ENCODE measurements at regions not wholly inside any gene's neighbourhood (a gene's known extent, or its start where the extent isn't known, plus 50 kb on each side); places are given as distances from the start of the nearest gene placed in this dataset.
"Not testable (repeated sequence)": the region's sequence is repeated elsewhere in the genome, so short reads cannot be mapped to it uniquely, and the experiment has no call there.

GRCh38 chr2:7557376-7557775, 640.2 kb downstream of the RNF144A start:
- no peak for DNase-seq

GRCh38 chr2:7559791-7560190, 642.6 kb downstream of the RNF144A start:
- DNase-seq, result no peak

GRCh38 chr2:7566382-7566881, 649.2 kb downstream of the RNF144A start:
- DNase-seq, result no peak

GRCh38 chr2:7567116-7567515, 649.9 kb downstream of the RNF144A start:
- DNase-seq, result not testable (repeated sequence)

- no peak for DNase-seq
These were observed 650.4 kb downstream of the RNF144A start for GRCh38 chr2:7567646-7568045.

DNA sequence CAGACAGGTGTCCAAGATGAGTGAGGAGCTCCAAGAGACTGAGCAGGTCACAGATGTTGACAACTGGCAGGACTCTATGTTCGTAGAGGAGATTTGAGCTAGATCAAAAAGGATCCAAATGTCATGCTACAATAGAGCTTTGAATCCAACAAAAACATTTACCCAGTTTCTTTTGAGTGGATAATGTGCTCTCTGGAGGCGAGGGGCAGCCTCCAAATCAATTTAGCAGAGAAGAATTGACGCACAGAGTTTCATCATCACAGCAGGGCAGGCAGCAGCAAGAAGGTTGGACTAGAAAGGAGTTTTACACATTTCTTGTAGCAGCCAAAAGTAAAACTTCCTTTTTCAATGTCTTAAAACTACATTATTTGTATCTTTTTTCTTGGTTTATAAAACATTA, 653.0 kb downstream of the RNF144A start:
- no peak for DNase-seq

- no peak for DNase-seq
These were observed 654.5 kb downstream of the RNF144A start for GRCh38 chr2:7571701-7572100.

- DNase-seq, result no peak
These were observed 655.2 kb downstream of the RNF144A start for GRCh38 chr2:7572450-7572849.

GRCh38 chr2:7573166-7573825, 656.1 kb downstream of the RNF144A start:
- DNase-seq, result no peak

GRCh38 chr2:7574385-7574784, 657.2 kb downstream of the RNF144A start:
- no peak for DNase-seq

- no peak for DNase-seq
These were observed 660.6 kb downstream of the RNF144A start for GRCh38 chr2:7577769-7578168.

DNA sequence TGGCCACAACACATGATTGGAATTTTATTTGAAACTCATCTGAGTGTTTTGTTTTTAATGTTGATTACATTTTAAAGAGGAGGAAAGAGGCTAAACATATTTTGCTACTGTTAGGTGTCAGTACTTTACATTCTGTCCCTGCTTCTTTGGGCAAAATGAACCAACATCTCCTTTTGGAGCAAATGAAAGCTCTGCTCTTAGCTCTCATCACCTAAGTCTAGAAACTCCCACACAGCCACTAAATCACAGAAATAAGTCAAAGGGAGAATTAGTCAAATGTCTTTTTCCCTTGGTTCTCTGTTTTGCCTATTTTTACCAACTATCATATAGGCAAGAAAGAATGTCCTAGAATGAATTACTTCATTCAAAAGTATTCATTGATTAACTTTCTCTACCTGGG, 666.8 kb downstream of the RNF144A start:
- DNase-seq, result no peak

- no peak for DNase-seq
These were observed 669.7 kb downstream of the RNF144A start for GRCh38 chr2:7586898-7587297.

- no peak for DNase-seq
These were observed 671.1 kb downstream of the RNF144A start for GRCh38 chr2:7588295-7588694.

DNA sequence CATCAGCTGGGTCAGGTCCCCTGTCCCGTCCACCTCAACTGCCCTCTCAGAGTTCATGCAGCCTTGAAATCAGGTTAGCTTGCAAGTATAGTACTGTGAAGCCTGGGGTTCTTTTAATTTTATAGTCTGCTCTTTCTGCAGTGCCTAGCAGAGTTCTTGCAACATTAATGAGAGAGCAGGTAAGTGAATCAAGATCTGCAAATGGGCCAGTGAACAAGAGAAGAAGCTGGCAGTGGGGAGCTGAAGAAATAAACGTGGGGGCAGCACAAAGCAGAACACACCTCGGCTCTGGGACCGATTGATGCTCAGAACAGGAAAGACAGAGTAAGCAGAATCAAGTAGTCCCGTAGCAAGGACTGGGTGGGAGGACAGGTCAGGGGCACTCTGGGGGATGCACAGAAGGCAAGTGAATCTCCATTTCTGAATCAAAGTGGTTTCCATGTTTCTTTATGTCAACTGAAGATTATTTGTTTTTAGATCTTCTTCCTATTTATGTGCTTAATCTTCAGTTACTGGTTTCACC, 675.5 kb downstream of the RNF144A start:
- no peak for DNase-seq

- DNase-seq, result no peak
These were observed 676.1 kb downstream of the RNF144A start for GRCh38 chr2:7593360-7593759.

GRCh38 chr2:7594211-7594610, 677.0 kb downstream of the RNF144A start:
- DNase-seq, result no peak

- DNase-seq, result no peak
These were observed 678.0 kb downstream of the RNF144A start for GRCh38 chr2:7595206-7595605.

GRCh38 chr2:7598402-7598801, 681.2 kb downstream of the RNF144A start:
- DNase-seq, result no peak

GRCh38 chr2:7599462-7600258, 682.4 kb downstream of the RNF144A start:
- no peak for DNase-seq

- DNase-seq, result no peak
These were observed 684.8 kb downstream of the RNF144A start for GRCh38 chr2:7601990-7602389.

DNA sequence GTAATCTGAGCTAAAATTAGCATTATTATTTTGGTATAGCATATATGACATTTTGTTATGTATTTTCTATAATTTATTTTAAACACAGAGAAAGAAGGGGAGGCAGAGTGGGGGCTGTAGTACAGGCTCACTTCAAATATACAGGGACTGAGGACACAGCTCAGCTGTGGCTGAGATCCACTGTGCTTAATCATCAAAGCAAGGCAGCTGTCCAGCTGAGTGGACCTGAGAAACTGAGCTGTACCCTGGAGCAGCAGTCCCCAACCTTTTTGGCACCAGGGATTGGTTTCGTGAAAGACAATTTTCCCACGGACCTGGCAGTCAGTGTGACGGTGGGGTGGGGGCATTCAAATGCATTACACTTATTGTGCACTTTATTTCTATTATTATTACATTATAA, 687.2 kb downstream of the RNF144A start:
- DNase-seq, result no peak

GRCh38 chr2:7607441-7608173, 690.4 kb downstream of the RNF144A start:
- no peak for DNase-seq

Measured in GOT3 (cell line).